Activated T-helper 1 cell treated with anti-CD3 and anti-CD28 coated beads, Interleukin-12 subunit alpha, Interleukin-12 subunit beta, Interleukin-2, Interleukin-4 antibody, amounts not matched to agents 30 ng/mL and 10 ng/mL and 1 ng/mL, durations not matched to agents 14 hours and 24 hours and 36 hours (primary cell): ENCODE measurements at regions not wholly inside any gene's neighbourhood (a gene's known extent, or its start where the extent isn't known, plus 50 kb on each side); places are given as distances from the start of the nearest gene placed in this dataset.

Source experiments
- DNase-seq: peaks from one replicate; pipeline ENCODE4 v3.0.0; 2021; ENCODE audit warnings: low spot score
- H3K27ac Mint-ChIP-seq: one replicate; pipeline ENCODE4 v1.8.0; 2021; ENCODE audit warnings: mild to moderate bottlenecking, mixed read lengths
- H3K27me3 Mint-ChIP-seq: one replicate; pipeline ENCODE4 v1.8.0; 2022; ENCODE audit warnings: mild to moderate bottlenecking, moderate library complexity, mixed read lengths; ENCODE audit not compliant: insufficient read depth
- H3K36me3 Mint-ChIP-seq: one replicate; pipeline ENCODE4 v1.8.0; 2021; ENCODE audit warnings: low read depth, mixed read lengths
- H3K4me1 Mint-ChIP-seq: one replicate; pipeline ENCODE4 v1.8.0; 2021; ENCODE audit warnings: low read depth, mixed read lengths
- H3K4me3 Mint-ChIP-seq: one replicate; pipeline ENCODE4 v1.8.0; 2021; ENCODE audit warnings: mild to moderate bottlenecking, moderate library complexity, mixed read lengths
- H3K9me3 Mint-ChIP-seq: one replicate; pipeline ENCODE4 v1.8.0; 2021; ENCODE audit warnings: mixed read lengths
- intact Hi-C: fragments of 100-400 bp; cut with micrococcal nuclease; formaldehyde crosslinking; loops from one replicate; pipeline ENCODE4 v1.15.1; 2024

GRCh38 chr16:86151239-86151851 is 252.4 kb downstream of the IRF8 start:
- Mint-ChIP-seq H3K27ac (no peak overlapping the region), H3K9me3 (no peaks in the 10 kb centered on the region), H3K36me3 (no peaks in the 10 kb centered on the region), H3K27me3 (peaks cover 2% of the 10 kb centered on the region), H3K4me3 (no peak overlapping the region), H3K4me1 (no peaks in the 10 kb centered on the region)
- DNase-seq: no peak
- intact Hi-C loops: no loop called here

- intact Hi-C loops: no loop called here
- no peak for DNase-seq
- no peak overlapping the region for H3K27ac Mint-ChIP-seq
- H3K9me3 Mint-ChIP-seq: peaks cover 5% of the 10 kb centered on the region
- H3K27me3 Mint-ChIP-seq: no peaks in the 10 kb centered on the region
- no peaks in the 10 kb centered on the region for H3K36me3 Mint-ChIP-seq
- no peak overlapping the region for H3K4me3 Mint-ChIP-seq
- no peaks in the 10 kb centered on the region for H3K4me1 Mint-ChIP-seq
These were observed 257.2 kb downstream of the IRF8 start for GRCh38 chr16:86156155-86156554.

GRCh38 chr16:86157616-86158247 is 258.8 kb downstream of the IRF8 start:
- Mint-ChIP-seq H3K27ac (no peak overlapping the region), H3K4me3 (no peak overlapping the region), H3K4me1 (no peaks in the 10 kb centered on the region), H3K9me3 (peaks cover 5% of the 10 kb centered on the region), H3K27me3 (peaks cover 3% of the 10 kb centered on the region), H3K36me3 (no peaks in the 10 kb centered on the region)
- DNase-seq: no peak
- intact Hi-C loops: no loop called here

GRCh38 chr16:86158688-86159360 is 259.9 kb downstream of the IRF8 start:
- DNase-seq: no peak
- Mint-ChIP-seq H3K36me3 (no peaks in the 10 kb centered on the region), H3K9me3 (peaks cover 5% of the 10 kb centered on the region), H3K27me3 (peaks cover 3% of the 10 kb centered on the region), H3K27ac (no peak overlapping the region), H3K4me3 (no peak overlapping the region), H3K4me1 (no peaks in the 10 kb centered on the region)
- intact Hi-C loops: no loop called here

- intact Hi-C loops: no loop called here
- Mint-ChIP-seq H3K4me1 (no peaks in the 10 kb centered on the region), H3K27me3 (peaks cover 3% of the 10 kb centered on the region), H3K36me3 (no peaks in the 10 kb centered on the region), H3K27ac (no peak overlapping the region), H3K4me3 (no peak overlapping the region), H3K9me3 (peaks cover 19% of the 10 kb centered on the region)
- no peak for DNase-seq
These were observed 266.5 kb downstream of the IRF8 start for GRCh38 chr16:86165479-86165878.

- Mint-ChIP-seq H3K27me3 (peaks cover 3% of the 10 kb centered on the region), H3K9me3 (peaks cover 19% of the 10 kb centered on the region), H3K36me3 (no peaks in the 10 kb centered on the region), H3K4me3 (no peak overlapping the region), H3K27ac (no peak overlapping the region), H3K4me1 (no peaks in the 10 kb centered on the region)
- no peak for DNase-seq
- intact Hi-C loops: no loop called here
These were observed 267.5 kb downstream of the IRF8 start for GRCh38 chr16:86166414-86166813.

GRCh38 chr16:86167061-86167460 is 268.1 kb downstream of the IRF8 start:
- Mint-ChIP-seq H3K9me3 (peaks cover 19% of the 10 kb centered on the region), H3K27ac (no peak overlapping the region), H3K4me1 (no peaks in the 10 kb centered on the region), H3K27me3 (no peaks in the 10 kb centered on the region), H3K4me3 (no peak overlapping the region), H3K36me3 (no peaks in the 10 kb centered on the region)
- DNase-seq: no peak
- intact Hi-C loops: no loop called here

- Mint-ChIP-seq H3K27me3 (peaks cover 3% of the 10 kb centered on the region), H3K9me3 (peaks cover 5% of the 10 kb centered on the region), H3K4me3 (no peak overlapping the region), H3K4me1 (no peaks in the 10 kb centered on the region), H3K27ac (no peak overlapping the region), H3K36me3 (no peaks in the 10 kb centered on the region)
- intact Hi-C loops: no loop called here
- DNase-seq: no peak
These were observed 271.8 kb downstream of the IRF8 start for GRCh38 chr16:86170720-86171119.

GRCh38 chr16:86171329-86171728 is 272.4 kb downstream of the IRF8 start:
- Mint-ChIP-seq H3K9me3 (no peaks in the 10 kb centered on the region), H3K27me3 (peaks cover 4% of the 10 kb centered on the region), H3K36me3 (no peaks in the 10 kb centered on the region), H3K4me1 (no peaks in the 10 kb centered on the region), H3K4me3 (no peak overlapping the region), H3K27ac (no peak overlapping the region)
- DNase-seq: no peak
- intact Hi-C loops: no loop called here

- Mint-ChIP-seq H3K27ac (no peak overlapping the region), H3K36me3 (no peaks in the 10 kb centered on the region), H3K27me3 (peaks cover 6% of the 10 kb centered on the region), H3K9me3 (no peaks in the 10 kb centered on the region), H3K4me1 (no peaks in the 10 kb centered on the region), H3K4me3 (no peak overlapping the region)
- intact Hi-C loops: no loop called here
- no peak for DNase-seq
These were observed 276.9 kb downstream of the IRF8 start for GRCh38 chr16:86175816-86176215.

GRCh38 chr16:86176462-86176861 is 277.5 kb downstream of the IRF8 start:
- no peaks in the 10 kb centered on the region for H3K9me3 Mint-ChIP-seq
- no peaks in the 10 kb centered on the region for H3K4me1 Mint-ChIP-seq
- no peak overlapping the region for H3K4me3 Mint-ChIP-seq

GRCh38 chr16:86180244-86180643 is 281.3 kb downstream of the IRF8 start:
- Mint-ChIP-seq H3K4me1 (no peaks in the 10 kb centered on the region), H3K27ac (no peak overlapping the region), H3K9me3 (no peaks in the 10 kb centered on the region), H3K4me3 (no peak overlapping the region), H3K36me3 (no peaks in the 10 kb centered on the region), H3K27me3 (peaks cover 2% of the 10 kb centered on the region)
- intact Hi-C loops: no loop called here
- DNase-seq: no peak

More at GRCh38 chr16:86176462-86176861, 277.5 kb downstream of the IRF8 start:
- DNase-seq: no peak
- Mint-ChIP-seq H3K27ac (no peak overlapping the region), H3K36me3 (no peaks in the 10 kb centered on the region), H3K27me3 (peaks cover 6% of the 10 kb centered on the region)
- intact Hi-C loops: no loop called here

GRCh38 chr16:86180780-86181179 is 281.8 kb downstream of the IRF8 start:
- intact Hi-C loops: no loop called here
- Mint-ChIP-seq H3K4me1 (no peaks in the 10 kb centered on the region), H3K4me3 (no peak overlapping the region), H3K27ac (no peak overlapping the region), H3K9me3 (no peaks in the 10 kb centered on the region), H3K27me3 (peaks cover 2% of the 10 kb centered on the region), H3K36me3 (no peaks in the 10 kb centered on the region)
- DNase-seq: no peak
